ENCODE measurements at regions not wholly inside any gene's neighbourhood (a gene's known extent, or its start where the extent isn't known, plus 50 kb on each side); places are given as distances from the start of the nearest gene placed in this dataset.

- POLR2A ChIA-PET: no interaction called here
- Mint-ChIP-seq H3K4me3 (ENCODE audit: unreplicated experiment) (no peak overlapping the region), H3K4me1 (ENCODE audit: low read depth, unreplicated experiment) (no peaks in the 10 kb centered on the region)
Observed at GRCh38 chr12:74922642-74923041, 287.0 kb downstream of the KCNC2 start.

GRCh38 chr12:74941670-74942069 lies 268.0 kb downstream of the KCNC2 start:
- no peaks in the 10 kb centered on the region for H3K36me3 Mint-ChIP-seq (ENCODE audit: insufficient read depth, unreplicated experiment)
- Histone ChIP-seq H3K36me3 (ENCODE audit: control insufficient read depth, insufficient read depth, low read length) (no peaks in the 10 kb centered on the region), H3K4me3 (ENCODE audit: low read depth, low read length) (no peak overlapping the region), H3K4me1 (peaks cover 6% of the 10 kb centered on the region), H3K27me3 (replicated peaks; ENCODE audit: control insufficient read depth, insufficient read depth, low read length) (no peaks in the 10 kb centered on the region), H3K9me3 (no peaks in the 10 kb centered on the region)
- TF ChIP-seq CTCF (IDR thresholded peaks at IDR 0.05; ENCODE audit: insufficient read depth in 1 of 2, low read depth in 1 of 2, low read length in 1 of 2, severe bottlenecking in 1 of 2, unreplicated experiment in 1 of 2): no peak
- CTCF ChIA-PET: no interaction called here
- H3K27ac Mint-ChIP-seq (ENCODE audit: unreplicated experiment): no peak overlapping the region
- no peaks in the 10 kb centered on the region for H3K9me3 Mint-ChIP-seq (ENCODE audit: unreplicated experiment)
- H3K4me1 Mint-ChIP-seq (ENCODE audit: low read depth, unreplicated experiment): peaks cover 6% of the 10 kb centered on the region
- intact Hi-C loops (cut with micrococcal nuclease; ENCODE audit: unreplicated experiment): no loop called here
- POLR2A ChIA-PET: no interaction called here
- no peak overlapping the region for H3K4me3 Mint-ChIP-seq (ENCODE audit: unreplicated experiment)
- no TSS peak for BruUV-seq (replicated peaks)
- no peaks in the 10 kb centered on the region for H3K27me3 Mint-ChIP-seq (ENCODE audit: insufficient read depth, unreplicated experiment)
- no peak for DNase-seq

More at GRCh38 chr12:74922642-74923041, 287.0 kb downstream of the KCNC2 start:
- H3K36me3 ChIP-seq (ENCODE audit: control insufficient read depth, insufficient read depth, low read length): no peaks in the 10 kb centered on the region
- CTCF ChIA-PET: no interaction called here
- H3K27me3 ChIP-seq (replicated peaks; ENCODE audit: control insufficient read depth, insufficient read depth, low read length): no peaks in the 10 kb centered on the region
- intact Hi-C loops (cut with micrococcal nuclease; ENCODE audit: unreplicated experiment): no loop called here
- no peaks in the 10 kb centered on the region for H3K4me1 ChIP-seq
- H3K9me3 Mint-ChIP-seq (ENCODE audit: unreplicated experiment): no peaks in the 10 kb centered on the region
- no TSS peak for BruUV-seq (replicated peaks)
- no peak for DNase-seq
- no peak overlapping the region for H3K27ac Mint-ChIP-seq (ENCODE audit: unreplicated experiment)
- no peak for TF ChIP-seq CTCF (IDR thresholded peaks at IDR 0.05; ENCODE audit: insufficient read depth in 1 of 2, low read depth in 1 of 2, low read length in 1 of 2, severe bottlenecking in 1 of 2, unreplicated experiment in 1 of 2)
- H3K36me3 Mint-ChIP-seq (ENCODE audit: insufficient read depth, unreplicated experiment): no peaks in the 10 kb centered on the region
- no peaks in the 10 kb centered on the region for H3K9me3 ChIP-seq
- no peaks in the 10 kb centered on the region for H3K27me3 Mint-ChIP-seq (ENCODE audit: insufficient read depth, unreplicated experiment)
- no peak overlapping the region for H3K4me3 ChIP-seq (ENCODE audit: low read depth, low read length)

GRCh38 chr12:74945771-74946198 lies 263.9 kb downstream of the KCNC2 start:
- ChIA-PET POLR2A (no interaction called here), CTCF (no interaction called here)
- TF ChIP-seq CTCF (IDR thresholded peaks at IDR 0.05; ENCODE audit: insufficient read depth in 1 of 2, low read depth in 1 of 2, low read length in 1 of 2, severe bottlenecking in 1 of 2, unreplicated experiment in 1 of 2): no peak
- intact Hi-C loops (cut with micrococcal nuclease; ENCODE audit: unreplicated experiment): no loop called here
- Mint-ChIP-seq H3K9me3 (ENCODE audit: unreplicated experiment) (no peaks in the 10 kb centered on the region), H3K27me3 (ENCODE audit: insufficient read depth, unreplicated experiment) (no peaks in the 10 kb centered on the region), H3K4me1 (ENCODE audit: low read depth, unreplicated experiment) (peaks cover 6% of the 10 kb centered on the region), H3K27ac (ENCODE audit: unreplicated experiment) (no peak overlapping the region), H3K36me3 (ENCODE audit: insufficient read depth, unreplicated experiment) (no peaks in the 10 kb centered on the region), H3K4me3 (ENCODE audit: unreplicated experiment) (no peak overlapping the region)
- Histone ChIP-seq H3K4me1 (peaks cover 7% of the 10 kb centered on the region), H3K4me3 (ENCODE audit: low read depth, low read length) (no peak overlapping the region), H3K36me3 (ENCODE audit: control insufficient read depth, insufficient read depth, low read length) (no peaks in the 10 kb centered on the region), H3K9me3 (no peaks in the 10 kb centered on the region), H3K27me3 (replicated peaks; ENCODE audit: control insufficient read depth, insufficient read depth, low read length) (no peaks in the 10 kb centered on the region)
- BruUV-seq (replicated peaks): no TSS peak
- DNase-seq: no peak

Measured in Caco-2 (cell line).